ENCODE measurements at regions not wholly inside any gene's neighbourhood (a gene's known extent, or its start where the extent isn't known, plus 50 kb on each side); places are given as distances from the start of the nearest gene placed in this dataset.

- no peak overlapping the region for H3K27ac Mint-ChIP-seq
- H3K9me3 Mint-ChIP-seq, result peaks cover 5% of the 10 kb centered on the region
- no peaks in the 10 kb centered on the region for H3K4me1 Mint-ChIP-seq
- ATAC-seq (ENCODE audit: low read depth) (no peak), DNase-seq (ENCODE audit: low spot score in 2 of 2) (no peak)
- H3K27me3 Mint-ChIP-seq, result peaks cover 7% of the 10 kb centered on the region
- no peak overlapping the region for H3K4me3 Mint-ChIP-seq
- no peaks in the 10 kb centered on the region for H3K36me3 Mint-ChIP-seq
These were observed 222.7 kb downstream of the PTPRU start for GRCh38 chr1:29458737-29459619.

GRCh38 chr1:29457496-29458368 is 221.4 kb downstream of the PTPRU start:
- no peak for ATAC-seq (ENCODE audit: low read depth)
- no peak for DNase-seq (ENCODE audit: low spot score in 2 of 2)
- H3K9me3 Mint-ChIP-seq, result peaks cover 5% of the 10 kb centered on the region
- H3K36me3 Mint-ChIP-seq, result no peaks in the 10 kb centered on the region
- H3K27me3 Mint-ChIP-seq, result peaks cover 10% of the 10 kb centered on the region
- no peak overlapping the region for H3K4me3 Mint-ChIP-seq
- no peak overlapping the region for H3K27ac Mint-ChIP-seq
- no peaks in the 10 kb centered on the region for H3K4me1 Mint-ChIP-seq

- H3K4me1 Mint-ChIP-seq, result no peaks in the 10 kb centered on the region
- ATAC-seq (ENCODE audit: low read depth), result no peak
- no peak overlapping the region for H3K4me3 Mint-ChIP-seq
- DNase-seq (ENCODE audit: low spot score in 2 of 2), result no peak
- peaks cover 10% of the 10 kb centered on the region for H3K27me3 Mint-ChIP-seq
- H3K27ac Mint-ChIP-seq, result no peak overlapping the region
- H3K36me3 Mint-ChIP-seq, result no peaks in the 10 kb centered on the region
- peaks cover 5% of the 10 kb centered on the region for H3K9me3 Mint-ChIP-seq
These were observed 220.5 kb downstream of the PTPRU start for GRCh38 chr1:29456685-29457435.

- no peaks in the 10 kb centered on the region for H3K4me1 Mint-ChIP-seq
- H3K27me3 Mint-ChIP-seq, result peaks cover 10% of the 10 kb centered on the region
- H3K4me3 Mint-ChIP-seq, result no peak overlapping the region
- peaks cover 5% of the 10 kb centered on the region for H3K9me3 Mint-ChIP-seq
- no peaks in the 10 kb centered on the region for H3K36me3 Mint-ChIP-seq
- ATAC-seq (ENCODE audit: low read depth), result no peak
- DNase-seq (ENCODE audit: low spot score in 2 of 2), result no peak
- H3K27ac Mint-ChIP-seq, result no peak overlapping the region
These were observed 219.5 kb downstream of the PTPRU start for GRCh38 chr1:29455781-29456180.

GRCh38 chr1:29454616-29455380 is 218.5 kb downstream of the PTPRU start:
- H3K9me3 Mint-ChIP-seq, result peaks cover 5% of the 10 kb centered on the region
- no peak overlapping the region for H3K4me3 Mint-ChIP-seq
- no peaks in the 10 kb centered on the region for H3K4me1 Mint-ChIP-seq
- peaks cover 10% of the 10 kb centered on the region for H3K27me3 Mint-ChIP-seq
- DNase-seq (ENCODE audit: low spot score in 2 of 2) (no peak), ATAC-seq (ENCODE audit: low read depth) (no peak)
- no peak overlapping the region for H3K27ac Mint-ChIP-seq
- no peaks in the 10 kb centered on the region for H3K36me3 Mint-ChIP-seq

DNA sequence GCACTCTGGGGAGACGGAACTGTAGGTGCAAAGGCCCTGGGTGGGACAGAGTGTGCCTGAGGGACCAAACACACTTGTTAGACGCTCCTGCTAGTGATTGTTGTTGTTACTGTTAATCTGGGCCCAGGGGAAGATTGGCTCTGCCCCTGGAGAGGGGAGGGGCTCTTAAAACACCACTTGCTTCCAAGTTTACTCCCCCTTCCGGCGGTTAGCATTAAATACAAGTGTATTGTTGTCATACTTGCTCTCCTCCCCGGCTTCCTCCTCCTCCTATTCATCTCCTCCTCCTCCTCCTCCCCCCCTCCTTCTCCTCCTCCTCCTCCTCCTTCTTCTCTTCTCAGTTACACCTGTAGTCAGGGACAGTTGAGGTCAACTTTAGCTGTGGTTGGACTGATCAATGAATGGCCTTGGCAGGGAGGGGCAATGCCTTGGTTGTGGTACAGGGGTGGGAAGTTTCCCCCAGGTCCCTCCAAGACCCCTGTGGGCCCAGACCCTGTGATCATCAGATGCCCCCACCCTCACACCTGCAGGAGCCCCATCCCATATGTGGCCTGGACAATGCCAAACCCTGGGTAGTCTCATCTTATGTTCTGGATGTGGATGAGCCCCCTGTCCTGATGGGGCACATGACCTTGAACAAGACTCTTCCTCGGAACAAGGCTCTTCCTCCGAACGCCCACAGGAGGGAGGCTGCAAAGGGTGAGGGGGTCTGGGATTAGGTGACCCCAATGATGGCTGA is 217.3 kb downstream of the PTPRU start:
- Mint-ChIP-seq H3K4me1 (no peaks in the 10 kb centered on the region), H3K36me3 (no peaks in the 10 kb centered on the region), H3K27me3 (peaks cover 8% of the 10 kb centered on the region), H3K27ac (no peak overlapping the region), H3K9me3 (peaks cover 5% of the 10 kb centered on the region), H3K4me3 (no peak overlapping the region)
- ATAC-seq (ENCODE audit: low read depth), result no peak
- no peak for DNase-seq (ENCODE audit: low spot score in 2 of 2)

DNA sequence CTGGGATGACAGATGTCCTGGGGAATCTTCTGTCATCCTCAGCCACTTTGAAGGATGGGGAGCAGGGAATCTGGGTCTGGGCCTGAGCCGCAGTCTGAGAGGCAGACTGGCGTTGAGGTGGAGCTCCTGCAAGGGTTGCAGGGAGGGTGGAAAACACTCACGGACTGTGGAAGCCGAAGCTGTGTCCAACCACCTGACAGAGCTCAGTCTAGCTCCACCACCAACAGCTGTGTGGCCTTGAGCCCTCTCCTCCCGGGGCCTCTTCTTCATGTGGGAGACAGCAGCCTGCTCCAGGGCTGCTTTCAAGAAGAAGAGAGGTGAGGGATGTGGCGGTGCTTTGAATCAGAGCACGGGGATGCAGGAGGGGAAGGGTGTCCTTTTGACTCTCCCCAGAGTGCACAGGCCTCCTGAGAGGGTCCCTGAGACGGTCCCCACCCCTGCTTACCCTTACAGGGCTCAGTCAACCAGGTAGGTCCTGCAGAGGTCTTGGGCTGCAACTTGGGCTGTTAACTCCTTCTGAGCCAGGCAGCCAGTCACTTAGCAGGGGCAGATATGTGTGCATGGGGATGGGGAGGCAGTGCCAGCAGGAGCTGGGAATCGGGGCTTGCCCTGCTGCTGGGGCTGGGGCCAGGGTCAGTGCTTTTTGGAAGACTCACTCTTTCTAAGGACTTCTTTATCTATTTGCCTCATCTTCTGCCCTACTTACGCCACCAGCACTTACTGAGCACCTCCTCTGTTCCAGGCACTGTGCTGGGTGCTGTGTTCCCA is 216.3 kb downstream of the PTPRU start:
- Mint-ChIP-seq H3K4me1 (no peaks in the 10 kb centered on the region), H3K36me3 (no peaks in the 10 kb centered on the region), H3K27me3 (peaks cover 8% of the 10 kb centered on the region), H3K9me3 (peaks cover 5% of the 10 kb centered on the region), H3K4me3 (no peak overlapping the region), H3K27ac (no peak overlapping the region)
- DNase-seq (ENCODE audit: low spot score in 2 of 2) (no peak), ATAC-seq (ENCODE audit: low read depth) (no peak)

DNA sequence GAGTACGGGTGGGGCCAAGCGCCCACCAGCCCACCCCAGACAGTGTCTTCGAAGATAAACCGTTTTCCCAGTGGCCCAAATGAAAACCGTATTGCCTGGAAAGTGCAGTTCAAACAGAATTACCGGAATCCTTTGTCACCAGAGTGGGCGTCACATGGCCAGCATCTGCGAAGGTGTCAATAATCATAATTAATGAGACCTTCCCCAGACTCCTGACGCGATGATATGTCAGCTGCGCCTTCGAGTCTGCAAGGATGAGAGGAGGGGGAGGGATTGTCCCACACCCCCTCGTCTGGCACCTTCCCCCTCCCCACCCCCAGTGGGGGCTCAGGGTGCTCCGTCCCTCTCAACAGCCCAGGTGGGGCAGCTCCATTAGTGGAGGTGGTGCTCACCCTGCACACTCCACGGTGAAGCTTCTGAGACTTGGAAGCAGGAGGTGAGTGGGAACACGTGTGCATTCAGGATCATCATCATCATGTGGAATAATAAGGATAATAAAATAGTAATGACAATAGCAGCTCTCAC is 215.1 kb downstream of the PTPRU start:
- Mint-ChIP-seq H3K27me3 (peaks cover 6% of the 10 kb centered on the region), H3K9me3 (no peaks in the 10 kb centered on the region)

DNA sequence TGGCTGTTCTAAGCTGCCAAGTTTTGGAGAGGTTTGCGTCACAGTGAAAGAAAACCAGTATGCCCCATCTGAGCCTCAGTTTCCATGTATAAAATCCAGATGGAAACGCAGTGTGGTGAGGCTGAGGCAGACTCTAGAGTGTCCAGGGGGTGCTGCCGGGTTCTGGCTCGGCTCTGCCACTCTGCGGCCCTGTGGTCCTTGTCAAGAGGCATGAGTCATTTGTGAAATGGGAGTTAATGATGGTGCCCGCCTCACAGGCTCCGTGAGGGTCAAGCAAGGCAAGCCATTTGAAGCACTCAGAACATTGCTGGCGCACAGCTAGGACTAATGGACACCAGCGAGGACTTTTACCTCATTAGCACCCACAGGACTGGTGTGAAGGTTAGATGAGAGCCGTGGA is 214.3 kb downstream of the PTPRU start:
- Mint-ChIP-seq H3K27me3 (peaks cover 4% of the 10 kb centered on the region), H3K4me3 (no peak overlapping the region)
- no peak for ATAC-seq (ENCODE audit: low read depth)

More for the DNA sequence above, 215.1 kb downstream of the PTPRU start:
- no peak for ATAC-seq (ENCODE audit: low read depth)
- Mint-ChIP-seq H3K4me1 (no peaks in the 10 kb centered on the region), H3K27ac (no peak overlapping the region), H3K4me3 (no peak overlapping the region), H3K36me3 (no peaks in the 10 kb centered on the region)
- no peak for DNase-seq (ENCODE audit: low spot score in 2 of 2)

GRCh38 chr1:29448456-29449235 is 212.3 kb downstream of the PTPRU start:
- ATAC-seq (ENCODE audit: low read depth) (no peak), DNase-seq (ENCODE audit: low spot score in 2 of 2) (no peak)
- H3K4me3 Mint-ChIP-seq, result no peak overlapping the region
- no peaks in the 10 kb centered on the region for H3K4me1 Mint-ChIP-seq
- no peak overlapping the region for H3K27ac Mint-ChIP-seq
- H3K9me3 Mint-ChIP-seq, result peaks cover 3% of the 10 kb centered on the region
- H3K27me3 Mint-ChIP-seq, result peaks cover 8% of the 10 kb centered on the region
- no peaks in the 10 kb centered on the region for H3K36me3 Mint-ChIP-seq

More for the DNA sequence above, 214.3 kb downstream of the PTPRU start:
- Mint-ChIP-seq H3K27ac (no peak overlapping the region), H3K9me3 (peaks cover under 1% of the 10 kb centered on the region), H3K36me3 (no peaks in the 10 kb centered on the region), H3K4me1 (no peaks in the 10 kb centered on the region)
- DNase-seq (ENCODE audit: low spot score in 2 of 2), result no peak

DNA sequence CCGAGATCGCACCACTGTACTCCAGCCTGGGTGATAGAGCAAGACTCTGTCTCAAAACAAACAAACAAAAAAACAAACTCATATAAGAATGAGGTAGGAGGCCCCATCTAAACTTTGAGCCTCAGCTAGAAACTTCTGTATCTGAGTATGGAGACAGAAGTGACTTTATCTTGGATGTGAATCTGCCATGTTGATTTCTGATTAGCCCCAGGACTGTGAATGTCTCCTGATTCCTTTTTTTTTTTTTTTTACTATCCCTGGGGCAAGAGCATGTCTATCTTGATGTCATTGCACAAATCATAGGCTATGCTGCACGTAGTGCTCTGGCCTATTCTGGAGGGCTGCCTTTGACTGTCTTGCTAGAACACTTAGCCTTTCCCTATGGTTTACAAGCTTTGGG is 211.0 kb downstream of the PTPRU start:
- DNase-seq (ENCODE audit: low spot score in 2 of 2) (no peak), ATAC-seq (ENCODE audit: low read depth) (no peak)
- H3K27ac Mint-ChIP-seq, result no peak overlapping the region
- no peaks in the 10 kb centered on the region for H3K4me1 Mint-ChIP-seq
- no peak overlapping the region for H3K4me3 Mint-ChIP-seq
- peaks cover 3% of the 10 kb centered on the region for H3K9me3 Mint-ChIP-seq
- H3K36me3 Mint-ChIP-seq, result no peaks in the 10 kb centered on the region
- H3K27me3 Mint-ChIP-seq, result peaks cover 5% of the 10 kb centered on the region

All from memory B cell (primary cell).